Anterior cingulate cortex (tissue), 58 donors: ENCODE measurements at regions not wholly inside any gene's neighbourhood (a gene's known extent, or its start where the extent isn't known, plus 50 kb on each side); places are given as distances from the start of the nearest gene placed in this dataset.

ENCODE experiments used
- DNase-seq, 58 donors: peaks; one replicate each; lab custom pipeline; 2025; lab: John Stamatoyannopoulos, UW

- no peak for DNase-seq
Observed at GRCh38 chr5:74185599-74185998, 454.9 kb downstream of the ENC1 start.

GRCh38 chr5:74184649-74185048 is 455.9 kb downstream of the ENC1 start:
- no peak for DNase-seq

- DNase-seq = peak in 1 of 58 donors; percentile 2
Observed at GRCh38 chr5:74183041-74183440, 457.5 kb downstream of the ENC1 start.

- DNase-seq = no peak
Observed at GRCh38 chr5:74182603-74183002, 457.9 kb downstream of the ENC1 start.

- DNase-seq = no peak
Observed at GRCh38 chr5:74179701-74180100, 460.8 kb downstream of the ENC1 start.

GRCh38 chr5:74179179-74179578 is 461.3 kb downstream of the ENC1 start:
- DNase-seq = no peak

- DNase-seq = no peak
Observed at GRCh38 chr5:74177961-74178360, 462.6 kb downstream of the ENC1 start.

GRCh38 chr5:74174366-74174765 is 466.2 kb downstream of the ENC1 start:
- DNase-seq = no peak

- DNase-seq = no peak
Observed at GRCh38 chr5:74173665-74174064, 466.9 kb downstream of the ENC1 start.

- DNase-seq = no peak
Observed at GRCh38 chr5:74173241-74173640, 467.3 kb downstream of the ENC1 start.

GRCh38 chr5:74169701-74170100 is 470.8 kb downstream of the ENC1 start:
- no peak for DNase-seq

GRCh38 chr5:74167930-74168315 is 472.6 kb downstream of the ENC1 start:
- no peak for DNase-seq

GRCh38 chr5:74167206-74167929 is 473.2 kb downstream of the ENC1 start:
- no peak for DNase-seq

GRCh38 chr5:74166064-74166463 is 474.5 kb downstream of the ENC1 start:
- no peak for DNase-seq

- no peak for DNase-seq
Observed at GRCh38 chr5:74164725-74165235, 475.7 kb downstream of the ENC1 start.

- DNase-seq = no peak
Observed at GRCh38 chr5:74162524-74162923, 478.0 kb downstream of the ENC1 start.

- no peak for DNase-seq
Observed at GRCh38 chr5:74161170-74161569, 479.4 kb downstream of the ENC1 start.

- no peak for DNase-seq
Observed at GRCh38 chr5:74156728-74157383, 483.7 kb downstream of the ENC1 start.

GRCh38 chr5:74155501-74155900 is 485.0 kb downstream of the ENC1 start:
- no peak for DNase-seq

- DNase-seq = no peak
Observed at GRCh38 chr5:74154526-74154925, 486.0 kb downstream of the ENC1 start.

- no peak for DNase-seq
Observed at GRCh38 chr5:74153255-74153790, 487.2 kb downstream of the ENC1 start.
